ENCODE measurements at regions not wholly inside any gene's neighbourhood (a gene's known extent, or its start where the extent isn't known, plus 50 kb on each side); places are given as distances from the start of the nearest gene placed in this dataset.

DNA sequence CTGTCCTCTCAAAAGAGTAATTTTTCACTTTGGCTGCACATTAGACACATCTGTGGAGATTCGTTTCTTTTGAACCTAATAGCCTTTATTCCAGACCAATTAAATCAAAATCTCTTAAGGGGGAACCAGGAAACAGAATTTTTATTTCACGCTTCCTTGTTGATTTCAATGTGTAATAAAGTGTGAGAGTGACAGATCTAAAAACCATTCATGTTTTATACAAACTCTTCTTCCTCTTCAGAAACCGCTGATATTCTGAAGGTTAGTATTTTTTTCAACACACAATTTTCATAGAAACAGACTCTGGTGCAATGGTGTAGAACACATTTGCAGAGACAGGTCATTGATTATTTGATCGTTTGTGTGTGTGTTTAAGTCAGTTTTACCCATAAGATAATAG lies 1469.8 kb downstream of the EFNA5 start:
- intact Hi-C loops (cut with DNase I): no loop called here
- no peak for TF ChIP-seq POLR2A (IDR thresholded peaks at IDR 0.05)
- TF ChIP-seq, protein P1, sequence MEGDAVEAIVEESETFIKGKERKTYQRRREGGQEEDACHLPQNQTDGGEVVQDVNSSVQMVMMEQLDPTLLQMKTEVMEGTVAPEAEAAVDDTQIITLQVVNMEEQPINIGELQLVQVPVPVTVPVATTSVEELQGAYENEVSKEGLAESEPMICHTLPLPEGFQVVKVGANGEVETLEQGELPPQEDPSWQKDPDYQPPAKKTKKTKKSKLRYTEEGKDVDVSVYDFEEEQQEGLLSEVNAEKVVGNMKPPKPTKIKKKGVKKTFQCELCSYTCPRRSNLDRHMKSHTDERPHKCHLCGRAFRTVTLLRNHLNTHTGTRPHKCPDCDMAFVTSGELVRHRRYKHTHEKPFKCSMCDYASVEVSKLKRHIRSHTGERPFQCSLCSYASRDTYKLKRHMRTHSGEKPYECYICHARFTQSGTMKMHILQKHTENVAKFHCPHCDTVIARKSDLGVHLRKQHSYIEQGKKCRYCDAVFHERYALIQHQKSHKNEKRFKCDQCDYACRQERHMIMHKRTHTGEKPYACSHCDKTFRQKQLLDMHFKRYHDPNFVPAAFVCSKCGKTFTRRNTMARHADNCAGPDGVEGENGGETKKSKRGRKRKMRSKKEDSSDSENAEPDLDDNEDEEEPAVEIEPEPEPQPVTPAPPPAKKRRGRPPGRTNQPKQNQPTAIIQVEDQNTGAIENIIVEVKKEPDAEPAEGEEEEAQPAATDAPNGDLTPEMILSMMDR (IDR thresholded peaks at IDR 0.05): no peak
- no peak for TF ChIP-seq POLR2AphosphoS5 (IDR thresholded peaks at IDR 0.05)
- TF ChIP-seq EP300 (IDR thresholded peaks at IDR 0.05): no peak
- no peaks in the 10 kb centered on the region for H3K36me3 ChIP-seq
- DNase-seq: no peak
- 27 to 69% methylated on average over 4 of the region's 4 CpGs for WGBS, 2 donors
- H3K27me3 ChIP-seq: no peaks in the 10 kb centered on the region
- no peaks in the 10 kb centered on the region for H3K9me3 ChIP-seq
- no peak overlapping the region for H3K27ac ChIP-seq
- H3K4me1 ChIP-seq: no peaks in the 10 kb centered on the region
- H3K4me3 ChIP-seq: no peak overlapping the region

DNA sequence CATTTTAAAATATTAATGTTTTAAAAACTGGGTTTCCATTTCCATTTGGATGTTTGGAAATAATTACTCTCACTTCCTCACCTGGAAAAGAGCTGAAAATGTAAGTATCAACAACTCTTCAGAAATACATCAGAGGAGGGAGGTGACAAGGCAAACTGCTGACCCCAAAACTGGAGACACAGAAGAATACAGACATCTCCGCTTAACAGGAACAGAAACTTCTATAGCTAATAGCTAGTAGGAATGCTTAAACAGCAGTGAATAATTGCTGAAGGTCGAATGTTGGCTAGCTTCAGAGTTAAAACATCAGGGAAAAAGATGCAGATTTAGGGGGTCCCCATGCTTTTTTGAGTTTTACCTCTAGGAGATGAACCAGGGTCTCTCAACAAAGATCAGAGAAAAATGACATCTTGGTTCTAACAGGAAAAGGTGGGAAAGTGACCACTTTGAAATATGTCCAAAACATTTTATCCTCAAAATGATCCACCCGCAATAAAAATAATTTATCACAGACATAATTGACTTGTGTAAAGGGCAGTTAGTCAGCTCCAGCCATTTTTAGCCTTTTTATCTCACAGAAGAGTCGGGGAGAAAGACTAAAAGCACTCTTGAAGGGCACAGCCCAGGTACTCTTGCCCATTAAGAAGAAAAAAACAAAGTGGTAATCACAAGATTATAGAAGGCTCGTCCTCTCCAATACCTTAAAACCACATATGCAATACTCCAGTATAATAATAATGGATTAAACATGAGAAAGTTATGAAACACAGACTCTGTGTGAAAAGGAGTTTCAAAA lies 1474.9 kb downstream of the EFNA5 start:
- 79 to 81% methylated on average over 5 of the region's 5 CpGs for WGBS, 2 donors

DNA sequence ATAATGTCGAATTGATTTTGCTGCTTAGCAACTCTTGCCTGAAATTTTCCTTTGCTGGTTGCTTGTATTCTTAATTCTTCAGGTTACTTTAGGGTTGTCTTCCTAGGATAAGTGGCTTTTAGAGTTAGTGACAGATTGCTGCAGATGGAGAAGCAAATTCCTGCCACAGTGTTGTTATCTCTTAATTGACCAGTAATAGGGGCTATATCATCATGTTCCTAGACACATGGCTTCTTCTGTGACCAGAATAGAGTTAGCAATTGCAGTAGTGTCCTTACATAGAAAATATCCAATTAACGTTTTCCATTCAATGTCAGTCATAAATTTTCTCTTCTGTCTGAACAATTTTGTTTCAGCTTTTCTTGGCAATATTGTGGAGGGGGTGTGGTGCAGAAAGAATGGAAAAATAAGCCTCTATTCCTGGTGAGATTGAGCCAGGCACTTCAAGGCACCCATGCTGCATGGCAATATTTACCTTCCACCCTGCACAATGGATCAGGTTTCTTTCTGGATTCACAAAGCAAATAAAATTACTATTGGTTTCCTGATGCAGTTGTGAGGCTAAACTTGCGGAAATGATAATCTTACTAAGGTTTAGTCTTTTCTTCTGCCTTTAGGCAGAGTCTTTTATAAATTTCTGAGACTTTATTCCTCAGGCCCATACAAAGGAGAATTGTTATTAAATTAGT lies 1481.5 kb downstream of the EFNA5 start:
- Histone ChIP-seq H3K36me3 (no peaks in the 10 kb centered on the region), H3K4me1 (no peaks in the 10 kb centered on the region), H3K27me3 (no peaks in the 10 kb centered on the region), H3K9me3 (no peaks in the 10 kb centered on the region), H3K4me3 (no peak overlapping the region), H3K27ac (no peak overlapping the region)
- intact Hi-C loops (cut with DNase I): no loop called here
- no peak for DNase-seq
- TF ChIP-seq EP300 (IDR thresholded peaks at IDR 0.05) (no peak), POLR2A (IDR thresholded peaks at IDR 0.05) (no peak), POLR2AphosphoS5 (IDR thresholded peaks at IDR 0.05) (no peak)
- TF ChIP-seq, protein P1 (IDR thresholded peaks at IDR 0.05): no peak
- 78% methylated on average over 3 of the region's 3 CpGs for WGBS, 2 donors

More for the DNA sequence above, 1474.9 kb downstream of the EFNA5 start:
- H3K4me1 ChIP-seq: no peaks in the 10 kb centered on the region
- intact Hi-C loops (cut with DNase I): no loop called here
- no peaks in the 10 kb centered on the region for H3K9me3 ChIP-seq
- H3K36me3 ChIP-seq: no peaks in the 10 kb centered on the region
- TF ChIP-seq EP300 (IDR thresholded peaks at IDR 0.05) (no peak), POLR2AphosphoS5 (IDR thresholded peaks at IDR 0.05) (no peak), POLR2A (IDR thresholded peaks at IDR 0.05) (no peak)
- TF ChIP-seq, protein P1 (IDR thresholded peaks at IDR 0.05): no peak
- no peaks in the 10 kb centered on the region for H3K27me3 ChIP-seq
- DNase-seq: no peak
- H3K27ac ChIP-seq: no peak overlapping the region
- H3K4me3 ChIP-seq: no peak overlapping the region

DNA sequence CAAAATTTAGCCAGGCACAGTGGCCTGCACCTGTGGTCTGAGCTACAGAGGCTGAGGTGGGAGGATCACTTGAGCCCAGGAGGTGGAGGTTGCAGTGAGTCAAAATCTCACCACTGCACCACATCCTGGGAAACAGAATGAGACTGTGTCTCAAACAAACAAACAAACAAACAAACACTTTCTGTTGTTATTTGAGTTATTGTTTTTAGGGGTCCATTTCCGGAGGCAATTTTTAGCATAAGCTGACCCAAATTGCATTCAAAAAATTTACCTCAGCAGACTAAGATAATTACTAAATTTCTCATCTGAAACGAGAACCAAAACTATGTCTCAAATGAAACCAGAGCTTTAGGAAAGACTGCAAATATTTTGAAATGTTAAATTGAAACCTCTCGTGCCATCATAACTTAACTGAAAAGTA lies 1485.1 kb downstream of the EFNA5 start:
- no peaks in the 10 kb centered on the region for H3K9me3 ChIP-seq
- no peak overlapping the region for H3K27ac ChIP-seq
- H3K36me3 ChIP-seq: no peaks in the 10 kb centered on the region
- no peak overlapping the region for H3K4me3 ChIP-seq
- intact Hi-C loops (cut with DNase I): no loop called here
- H3K27me3 ChIP-seq: no peaks in the 10 kb centered on the region
- DNase-seq: no peak
- TF ChIP-seq POLR2AphosphoS5 (IDR thresholded peaks at IDR 0.05) (no peak), EP300 (IDR thresholded peaks at IDR 0.05) (no peak), POLR2A (IDR thresholded peaks at IDR 0.05) (no peak)
- TF ChIP-seq, protein P1 (IDR thresholded peaks at IDR 0.05): no peak
- 87 to 92% methylated on average over 3 of the region's 3 CpGs for WGBS, 2 donors
- no peaks in the 10 kb centered on the region for H3K4me1 ChIP-seq

Data from sigmoid colon (tissue), 6 donors.